Gastroesophageal sphincter (tissue), 4 donors: ENCODE measurements at regions not wholly inside any gene's neighbourhood (a gene's known extent, or its start where the extent isn't known, plus 50 kb on each side); places are given as distances from the start of the nearest gene placed in this dataset.

Experiments used
- ATAC-seq: fragments of 150-250 bp; one replicate; pipeline ENCODE4 v1.9.1; 2016; ENCODE audit warnings: mild to moderate bottlenecking, moderate library complexity
- H3K27ac ChIP-seq, 4 donors: fragments of 200-600 bp; sonication (generic) in 3 of 4; 1 replicate in 3 of 4; 2 replicates in 1 of 4; pipeline ENCODE4 v1.5.1; 2016 to 2019
- H3K27me3 ChIP-seq: fragments of 200-600 bp; sonication (generic); one replicate; pipeline ENCODE4 v1.5.1; 2019
- H3K36me3 ChIP-seq, 2 donors: fragments of 200-600 bp; sonication (generic); one replicate each; pipeline ENCODE4 v1.5.1; 2019; ENCODE audit warnings: control low read depth in 1 of 2
- H3K4me1 ChIP-seq, 3 donors: fragments of 200-600 bp; sonication (generic); 1 replicate in 2 of 3; 2 replicates in 1 of 3; pipeline ENCODE4 v1.5.1; 2016 to 2019; ENCODE audit warnings: control low read depth in 2 of 3
- H3K4me3 ChIP-seq, 2 donors: fragments of 200-600 bp; sonication (generic); one replicate each; pipeline ENCODE4 v1.5.1; 2019; ENCODE audit warnings: mild to moderate bottlenecking in 1 of 2, moderate library complexity in 1 of 2
- H3K9me3 ChIP-seq, 3 donors: fragments of 200-600 bp; sonication (generic); one replicate each; pipeline ENCODE4 v1.5.1; 2017 to 2019; ENCODE audit warnings: control low read depth in 2 of 3
- CTCF ChIP-seq, 4 experiments: fragments of 200-600 bp in 2 of 4; fragments of 450-650 bp in 2 of 4; sonication (generic) in 1 of 4; IDR thresholded peaks; one replicate each; pipeline ENCODE4 v1.5.1; 2017 to 2019; ENCODE audit warnings: antibody characterized with exemption in 4 of 4, mild to moderate bottlenecking in 2 of 4, moderate library complexity in 2 of 4
- EP300 ChIP-seq: sonication (generic); formaldehyde crosslinking; IDR thresholded peaks from one replicate; pipeline ENCODE4 v1.6.1; 2017; ENCODE audit warnings: antibody characterized with exemption, mild to moderate bottlenecking
- POLR2A ChIP-seq, 2 donors: fragments of 450-650 bp; IDR thresholded peaks; one replicate each; pipeline ENCODE4 v1.6.1; 2017; ENCODE audit warnings: antibody characterized with exemption in 2 of 2, mild to moderate bottlenecking in 2 of 2, moderate library complexity in 1 of 2
- POLR2AphosphoS5 ChIP-seq: sonication (generic); formaldehyde crosslinking; IDR thresholded peaks from one replicate; pipeline ENCODE4 v1.6.1; 2017; ENCODE audit warnings: antibody characterized with exemption
- WGBS, 2 donors: methylation state at CpG; one replicate each; pipeline ENCODE4 v1.1.5; 2018; ENCODE audit warnings: low coverage in 1 of 2; 5-methylcytosine and 5-hydroxymethylcytosine counted together

GRCh38 chr11:28763151-28763550 is 655.0 kb downstream of the METTL15 start:
- H3K4me3 ChIP-seq = no peak overlapping the region
- H3K36me3 ChIP-seq = no peaks in the 10 kb centered on the region
- H3K4me1 ChIP-seq = no peaks in the 10 kb centered on the region
- H3K27ac ChIP-seq = no peak overlapping the region
- no peaks in the 10 kb centered on the region for H3K9me3 ChIP-seq
- WGBS, 2 donors = 64 to 100% methylated on average over 1 of the region's 1 CpG
- H3K27me3 ChIP-seq = no peaks in the 10 kb centered on the region
- TF ChIP-seq CTCF (IDR thresholded peaks at IDR 0.05) (no peak), EP300 (no peak), POLR2A (IDR thresholded peaks at IDR 0.05) (no peak), POLR2AphosphoS5 (no peak)
- ATAC-seq = no peak

DNA sequence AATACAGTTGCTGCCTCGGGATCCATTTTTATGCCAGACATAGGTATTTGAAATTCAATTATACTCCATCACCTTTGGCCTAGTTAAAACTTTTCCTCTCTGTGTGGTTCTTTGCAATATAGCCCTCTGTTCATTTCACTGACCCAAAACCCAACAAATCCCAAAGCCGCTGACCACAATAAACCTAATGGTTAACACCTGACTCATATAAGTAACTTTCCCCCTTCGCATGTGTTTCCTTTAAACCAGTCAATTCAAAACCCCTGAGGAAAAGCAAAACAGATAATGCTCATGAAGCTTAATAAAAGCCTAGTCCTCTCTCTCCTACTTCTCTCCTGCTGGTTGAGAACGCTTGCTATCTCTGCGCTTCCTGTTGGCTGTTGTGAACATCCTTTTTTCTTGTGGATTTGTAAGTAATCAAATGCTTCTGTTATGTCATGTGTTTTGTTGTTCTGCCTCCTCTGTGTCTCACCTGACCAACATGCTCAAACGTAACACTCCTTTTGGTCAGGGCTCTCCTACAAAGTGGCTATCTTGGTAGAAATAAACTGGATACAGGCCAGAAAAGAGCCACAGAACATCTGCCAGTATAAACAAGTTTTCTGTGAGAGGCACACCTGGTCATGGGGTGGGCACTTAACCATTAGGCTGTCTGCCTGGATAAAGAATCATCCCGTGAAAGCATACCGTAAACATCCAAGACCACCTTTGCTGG is 652.6 kb downstream of the METTL15 start:
- Histone ChIP-seq H3K36me3 (no peaks in the 10 kb centered on the region), H3K4me1 (no peaks in the 10 kb centered on the region), H3K27me3 (no peaks in the 10 kb centered on the region), H3K27ac (no peak overlapping the region), H3K4me3 (no peak overlapping the region), H3K9me3 (no peaks in the 10 kb centered on the region)
- ATAC-seq = no peak
- TF ChIP-seq EP300 (no peak), POLR2A (IDR thresholded peaks at IDR 0.05) (no peak), CTCF (IDR thresholded peaks at IDR 0.05) (no peak), POLR2AphosphoS5 (no peak)
- 84 to 93% methylated on average over 8 of the region's 8 CpGs for WGBS, 2 donors

GRCh38 chr11:28759311-28759710 is 651.1 kb downstream of the METTL15 start:
- no peak overlapping the region for H3K27ac ChIP-seq
- H3K36me3 ChIP-seq = no peaks in the 10 kb centered on the region
- no peaks in the 10 kb centered on the region for H3K27me3 ChIP-seq
- no peak for ATAC-seq
- H3K9me3 ChIP-seq = no peaks in the 10 kb centered on the region
- H3K4me1 ChIP-seq = no peaks in the 10 kb centered on the region
- no peak overlapping the region for H3K4me3 ChIP-seq
- no peak for TF ChIP-seq POLR2A (IDR thresholded peaks at IDR 0.05)
- TF ChIP-seq POLR2AphosphoS5 = no peak
- no peak for TF ChIP-seq CTCF (IDR thresholded peaks at IDR 0.05)
- TF ChIP-seq EP300 = no peak

- TF ChIP-seq POLR2AphosphoS5 (no peak), POLR2A (IDR thresholded peaks at IDR 0.05) (no peak), CTCF (IDR thresholded peaks at IDR 0.05) (no peak), EP300 (no peak)
- no peak overlapping the region for H3K27ac ChIP-seq
- no peak overlapping the region for H3K4me3 ChIP-seq
- WGBS, 2 donors = 34 to 55% methylated on average over 5 of the region's 5 CpGs
- no peaks in the 10 kb centered on the region for H3K36me3 ChIP-seq
- H3K4me1 ChIP-seq = no peaks in the 10 kb centered on the region
- H3K9me3 ChIP-seq = no peaks in the 10 kb centered on the region
- no peaks in the 10 kb centered on the region for H3K27me3 ChIP-seq
- no peak for ATAC-seq
These were observed 649.7 kb downstream of the METTL15 start for GRCh38 chr11:28757725-28758515.

GRCh38 chr11:28756977-28757376 is 648.8 kb downstream of the METTL15 start:
- TF ChIP-seq POLR2A (IDR thresholded peaks at IDR 0.05) (no peak), CTCF (IDR thresholded peaks at IDR 0.05) (no peak), POLR2AphosphoS5 (no peak), EP300 (no peak)
- 6 to 17% methylated on average over 1 of the region's 1 CpG for WGBS, 2 donors
- Histone ChIP-seq H3K36me3 (no peaks in the 10 kb centered on the region), H3K4me1 (no peaks in the 10 kb centered on the region), H3K27me3 (no peaks in the 10 kb centered on the region), H3K9me3 (no peaks in the 10 kb centered on the region), H3K27ac (no peak overlapping the region), H3K4me3 (no peak overlapping the region)
- ATAC-seq = no peak
